Endothelial cell (in vitro differentiated cells): ENCODE measurements at regions not wholly inside any gene's neighbourhood (a gene's known extent, or its start where the extent isn't known, plus 50 kb on each side); places are given as distances from the start of the nearest gene placed in this dataset.
"Not testable (repeated sequence)": the region's sequence is repeated elsewhere in the genome, so short reads cannot be mapped to it uniquely, and the experiment has no call there.

Experiments used
- DNase-seq: peaks from one replicate; pipeline ENCODE4 v3.0.0; 2021; ENCODE audit warnings: low spot score
- H3K27ac Mint-ChIP-seq: one replicate; pipeline ENCODE4 v1.8.0; 2021; ENCODE audit warnings: mixed read lengths, inconsistent platforms; ENCODE audit not compliant: unreplicated experiment
- H3K27me3 Mint-ChIP-seq: one replicate; pipeline ENCODE4 v1.8.0; 2021; ENCODE audit warnings: mild to moderate bottlenecking, moderate library complexity, mixed read lengths, inconsistent platforms; ENCODE audit not compliant: unreplicated experiment
- H3K36me3 Mint-ChIP-seq: one replicate; pipeline ENCODE4 v1.8.0; 2021; ENCODE audit warnings: mild to moderate bottlenecking, low read depth, mixed read lengths, inconsistent platforms; ENCODE audit not compliant: unreplicated experiment
- H3K4me1 Mint-ChIP-seq: one replicate; pipeline ENCODE4 v1.8.0; 2021; ENCODE audit warnings: mild to moderate bottlenecking, mixed read lengths, inconsistent platforms; ENCODE audit not compliant: unreplicated experiment
- H3K4me3 Mint-ChIP-seq: one replicate; pipeline ENCODE4 v1.8.0; 2021; ENCODE audit warnings: mild to moderate bottlenecking, mixed read lengths, inconsistent platforms; ENCODE audit not compliant: unreplicated experiment
- H3K9me3 Mint-ChIP-seq: one replicate; pipeline ENCODE4 v1.8.0; 2021; ENCODE audit warnings: mixed read lengths, inconsistent platforms; ENCODE audit not compliant: unreplicated experiment
- CTCF ChIP-seq: fragments of 200-600 bp; sonication (generic); IDR thresholded peaks from one replicate; pipeline ENCODE4 v1.5.0; 2021; ENCODE audit warnings: antibody characterized with exemption; ENCODE audit not compliant: unreplicated experiment

- peaks cover 2% of the 10 kb centered on the region for H3K4me1 Mint-ChIP-seq
- no peaks in the 10 kb centered on the region for H3K9me3 Mint-ChIP-seq
- no peak for TF ChIP-seq CTCF
- DNase-seq = no peak
- no peak overlapping the region for H3K27ac Mint-ChIP-seq
- peaks cover 14% of the 10 kb centered on the region for H3K36me3 Mint-ChIP-seq
- no peaks in the 10 kb centered on the region for H3K27me3 Mint-ChIP-seq
- no peak overlapping the region for H3K4me3 Mint-ChIP-seq
Observed at GRCh38 chr1:245058436-245058835, 96.3 kb upstream of the KIF26B start.

- no peak for DNase-seq
- H3K27ac Mint-ChIP-seq = no peak overlapping the region
- no peak overlapping the region for H3K4me3 Mint-ChIP-seq
- H3K27me3 Mint-ChIP-seq = peaks cover 4% of the 10 kb centered on the region
- H3K9me3 Mint-ChIP-seq = no peaks in the 10 kb centered on the region
- TF ChIP-seq CTCF = no peak
- H3K4me1 Mint-ChIP-seq = peaks cover 14% of the 10 kb centered on the region
- H3K36me3 Mint-ChIP-seq = peaks cover 19% of the 10 kb centered on the region
Observed at GRCh38 chr1:245056913-245057312, 97.9 kb upstream of the KIF26B start.

DNA sequence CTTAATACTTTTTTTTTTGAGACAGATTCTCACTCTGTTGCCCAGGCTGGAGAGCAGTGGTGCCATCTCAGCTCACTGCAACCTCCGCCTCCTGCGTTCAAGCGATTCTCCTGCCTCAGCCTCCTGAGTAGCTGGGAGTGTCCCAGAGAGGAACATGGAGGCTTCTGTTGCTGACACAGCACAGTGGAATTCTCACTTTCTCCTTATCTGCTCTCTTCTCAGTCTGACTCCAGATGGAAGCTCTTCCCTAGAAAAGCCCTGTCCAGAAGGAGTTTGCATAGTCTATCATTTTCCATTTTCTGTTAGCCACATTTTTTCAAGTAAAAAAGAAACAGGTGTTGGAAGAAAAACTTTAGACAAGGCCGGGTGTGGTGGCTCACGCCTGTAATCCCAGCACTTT, 98.5 kb upstream of the KIF26B start:
- H3K4me1 Mint-ChIP-seq = peaks cover 20% of the 10 kb centered on the region
- not testable (repeated sequence) for DNase-seq, H3K27ac Mint-ChIP-seq, H3K9me3 Mint-ChIP-seq, H3K27me3 Mint-ChIP-seq, H3K4me3 Mint-ChIP-seq
- peaks cover 19% of the 10 kb centered on the region for H3K36me3 Mint-ChIP-seq

- no peak for DNase-seq
- Mint-ChIP-seq H3K36me3 (peaks cover 19% of the 10 kb centered on the region), H3K27ac (no peak overlapping the region), H3K4me3 (no peak overlapping the region), H3K9me3 (no peaks in the 10 kb centered on the region), H3K27me3 (peaks cover 4% of the 10 kb centered on the region), H3K4me1 (peaks cover 23% of the 10 kb centered on the region)
- TF ChIP-seq CTCF = no peak
Observed at GRCh38 chr1:245055752-245056151, 99.0 kb upstream of the KIF26B start.

GRCh38 chr1:245054507-245055270, 100.1 kb upstream of the KIF26B start:
- H3K9me3 Mint-ChIP-seq = no peaks in the 10 kb centered on the region
- H3K36me3 Mint-ChIP-seq = peaks cover 19% of the 10 kb centered on the region
- peaks cover 23% of the 10 kb centered on the region for H3K4me1 Mint-ChIP-seq
- H3K27me3 Mint-ChIP-seq = peaks cover 4% of the 10 kb centered on the region
- DNase-seq = no peak
- no peak overlapping the region for H3K4me3 Mint-ChIP-seq
- no peak overlapping the region for H3K27ac Mint-ChIP-seq
- TF ChIP-seq CTCF = no peak
